NCI-H2227 treated with DMSO at 0.1 percent for 48 hours (cell line): ENCODE measurements at regions not wholly inside any gene's neighbourhood (a gene's known extent, or its start where the extent isn't known, plus 50 kb on each side); places are given as distances from the start of the nearest gene placed in this dataset.
"Not testable (repeated sequence)": the region's sequence is repeated elsewhere in the genome, so short reads cannot be mapped to it uniquely, and the experiment has no call there.

Experiments used
- DNase-seq: peaks from one replicate; lab custom pipeline; 2025; lab: John Stamatoyannopoulos, UW

- no peak for DNase-seq
Measured at GRCh38 chr6:105714846-105715245, 312.0 kb upstream of the PREP start.

GRCh38 chr6:105713474-105714118 lies 310.7 kb upstream of the PREP start:
- no peak for DNase-seq

GRCh38 chr6:105711216-105711615 lies 308.3 kb upstream of the PREP start:
- no peak for DNase-seq

- no peak for DNase-seq
Measured at GRCh38 chr6:105705608-105706007, 302.7 kb upstream of the PREP start.

GRCh38 chr6:105695461-105695860 lies 292.6 kb upstream of the PREP start:
- no peak for DNase-seq

GRCh38 chr6:105692613-105693215 lies 289.8 kb upstream of the PREP start:
- peak; percentile 89 for DNase-seq

- no peak for DNase-seq
Measured at GRCh38 chr6:105691971-105692370, 289.1 kb upstream of the PREP start.

- no peak for DNase-seq
Measured at GRCh38 chr6:105691081-105691480, 288.2 kb upstream of the PREP start.

- DNase-seq: no peak
Measured at GRCh38 chr6:105688573-105688972, 285.7 kb upstream of the PREP start.

- not testable (repeated sequence) for DNase-seq
Measured at GRCh38 chr6:105686793-105687192, 283.9 kb upstream of the PREP start.

GRCh38 chr6:105681061-105681460 lies 278.2 kb upstream of the PREP start:
- DNase-seq: no peak

GRCh38 chr6:105680131-105680530 lies 277.2 kb upstream of the PREP start:
- DNase-seq: no peak

GRCh38 chr6:105678516-105678915 lies 275.6 kb upstream of the PREP start:
- DNase-seq: no peak

GRCh38 chr6:105677671-105678475 lies 275.0 kb upstream of the PREP start:
- DNase-seq: no peak

GRCh38 chr6:105676857-105677256 lies 274.0 kb upstream of the PREP start:
- no peak for DNase-seq

- DNase-seq: peak; percentile 76
Measured at GRCh38 chr6:105675715-105676397, 273.0 kb upstream of the PREP start.

GRCh38 chr6:105672856-105673538 lies 270.1 kb upstream of the PREP start:
- DNase-seq: not testable (repeated sequence)

GRCh38 chr6:105669232-105669631 lies 266.4 kb upstream of the PREP start:
- DNase-seq: no peak

- DNase-seq: no peak
Measured at GRCh38 chr6:105667056-105667455, 264.2 kb upstream of the PREP start.

GRCh38 chr6:105664931-105665330 lies 262.0 kb upstream of the PREP start:
- DNase-seq: no peak

- no peak for DNase-seq
Measured at GRCh38 chr6:105651969-105652368, 249.1 kb upstream of the PREP start.

GRCh38 chr6:105650347-105650746 lies 247.5 kb upstream of the PREP start:
- DNase-seq: no peak
